Cardiac septum (tissue), 1 donor: ENCODE measurements at regions not wholly inside any gene's neighbourhood (a gene's known extent, or its start where the extent isn't known, plus 50 kb on each side); places are given as distances from the start of the nearest gene placed in this dataset.
"Not testable (repeated sequence)": the region's sequence is repeated elsewhere in the genome, so short reads cannot be mapped to it uniquely, and the experiment has no call there.

ENCODE experiments used
- DNase-seq: peaks from one replicate; pipeline ENCODE4 v3.0.0-alpha.2; 2020; ENCODE audit warnings: low spot score
- intact Hi-C: fragments of 100-400 bp; cut with DNase I; formaldehyde crosslinking; loops from one replicate; pipeline ENCODE4 v1.14.0; 2022
- donor health status: DM: no; HTN: no; CAD: no.

GRCh38 chr5:1642621-1643061, 118.9 kb upstream of the LPCAT1 start:
- intact Hi-C loops = loop anchor here (10.0 kb wide), 2 partner anchors 258 to 298 kb away; partner anchors contain the start of gene CLPTM1L
- peak; percentile 58 for DNase-seq

DNA sequence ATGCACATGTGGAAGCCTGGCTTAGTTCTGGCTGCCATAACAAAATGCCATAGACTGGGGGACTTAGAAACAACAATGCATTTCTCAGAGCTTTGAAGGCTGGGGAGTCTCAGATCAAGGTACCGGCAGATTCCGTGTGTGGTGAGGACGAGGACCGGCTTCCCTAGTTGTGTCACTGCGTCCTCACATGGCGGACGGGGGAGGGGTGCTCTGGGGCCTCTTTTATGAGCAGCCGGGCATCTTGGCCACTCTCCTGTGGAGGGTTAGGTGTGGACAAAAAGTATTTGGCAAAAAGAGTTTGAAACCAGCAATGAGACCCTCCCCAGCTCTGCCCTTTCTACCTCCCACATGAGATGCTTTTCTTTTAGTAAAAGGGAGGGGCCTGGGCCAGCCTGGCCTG, 118.5 kb upstream of the LPCAT1 start:
- DNase-seq = no peak
- intact Hi-C loops = loop anchor here (10.0 kb wide), 2 partner anchors 257 to 297 kb away; partner anchors contain the start of gene CLPTM1L

GRCh38 chr5:1641560-1642166, 117.9 kb upstream of the LPCAT1 start:
- intact Hi-C loops = loop anchor here (10.0 kb wide), 2 partner anchors 257 to 297 kb away; partner anchors contain the start of gene CLPTM1L
- peak; percentile 78 for DNase-seq

GRCh38 chr5:1641041-1641440, 117.3 kb upstream of the LPCAT1 start:
- intact Hi-C loops = loop anchor here (10.0 kb wide), 2 partner anchors 256 to 296 kb away; partner anchors contain the start of gene CLPTM1L
- DNase-seq = peak; percentile 64

GRCh38 chr5:1640421-1640881, 116.7 kb upstream of the LPCAT1 start:
- intact Hi-C loops = loop anchor here (10.0 kb wide), 2 partner anchors 256 to 296 kb away; partner anchors contain the start of gene CLPTM1L
- peak; percentile 63 for DNase-seq

GRCh38 chr5:1639757-1640156, 116.0 kb upstream of the LPCAT1 start:
- no peak for DNase-seq
- intact Hi-C loops = loop anchor here (10.0 kb wide), 2 partner anchors 255 to 295 kb away; partner anchors contain the start of gene CLPTM1L

GRCh38 chr5:1638658-1639400, 115.1 kb upstream of the LPCAT1 start:
- intact Hi-C loops = no loop called here
- no peak for DNase-seq

GRCh38 chr5:1637639-1638481, 114.1 kb upstream of the LPCAT1 start:
- intact Hi-C loops = no loop called here
- peak; percentile 62 for DNase-seq

- intact Hi-C loops = no loop called here
- DNase-seq = peak; percentile 66
These were observed 113.3 kb upstream of the LPCAT1 start for GRCh38 chr5:1636981-1637638.

DNA sequence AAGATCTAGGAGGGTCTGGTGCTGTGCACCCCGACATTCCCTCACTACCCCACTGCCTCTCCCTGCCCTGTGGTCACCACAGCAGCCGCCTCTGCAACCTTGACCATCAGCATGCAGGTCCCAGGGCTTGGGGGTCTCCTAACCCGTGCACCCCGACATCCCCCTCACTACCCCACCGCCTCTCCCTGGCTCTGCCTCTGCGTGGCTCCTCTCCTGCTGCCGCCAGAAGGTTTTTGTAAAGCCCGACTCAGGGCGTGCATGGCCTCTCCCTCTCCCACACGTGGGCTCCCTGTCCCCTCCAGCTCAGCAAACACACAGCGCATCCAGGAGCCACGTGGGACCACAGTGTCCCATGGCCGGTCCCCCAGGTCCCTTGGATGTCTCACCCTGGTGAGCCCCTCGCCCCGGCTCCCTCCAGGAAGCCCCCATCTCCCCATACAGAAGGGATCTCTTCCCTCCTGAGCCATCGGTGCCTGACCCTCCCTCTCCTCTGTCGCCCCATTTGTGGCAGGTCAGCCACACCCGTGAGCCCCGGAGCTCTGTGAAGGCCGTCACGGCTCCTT, 112.5 kb upstream of the LPCAT1 start:
- DNase-seq = peak; percentile 63
- intact Hi-C loops = not testable (repeated sequence)

GRCh38 chr5:1635477-1635876, 111.7 kb upstream of the LPCAT1 start:
- intact Hi-C loops, DNase-seq: not testable (repeated sequence)

DNA sequence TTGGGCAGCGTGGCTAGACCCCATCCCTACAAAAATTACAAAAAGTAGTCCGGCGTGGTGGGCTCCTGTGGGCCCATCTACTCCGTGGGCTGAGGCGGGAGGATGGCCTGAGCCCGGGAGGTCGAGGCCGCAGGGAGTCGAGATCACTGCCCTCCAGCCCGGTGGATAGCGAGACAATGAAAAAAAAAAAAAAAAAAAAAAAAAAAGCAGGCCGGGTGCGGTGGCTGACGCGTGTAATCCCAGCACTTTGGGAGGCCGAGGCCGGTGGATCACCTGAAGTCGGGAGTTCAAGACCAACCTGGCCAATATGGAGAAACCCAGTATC, 110.5 kb upstream of the LPCAT1 start:
- DNase-seq = no peak
- intact Hi-C loops = no loop called here

DNA sequence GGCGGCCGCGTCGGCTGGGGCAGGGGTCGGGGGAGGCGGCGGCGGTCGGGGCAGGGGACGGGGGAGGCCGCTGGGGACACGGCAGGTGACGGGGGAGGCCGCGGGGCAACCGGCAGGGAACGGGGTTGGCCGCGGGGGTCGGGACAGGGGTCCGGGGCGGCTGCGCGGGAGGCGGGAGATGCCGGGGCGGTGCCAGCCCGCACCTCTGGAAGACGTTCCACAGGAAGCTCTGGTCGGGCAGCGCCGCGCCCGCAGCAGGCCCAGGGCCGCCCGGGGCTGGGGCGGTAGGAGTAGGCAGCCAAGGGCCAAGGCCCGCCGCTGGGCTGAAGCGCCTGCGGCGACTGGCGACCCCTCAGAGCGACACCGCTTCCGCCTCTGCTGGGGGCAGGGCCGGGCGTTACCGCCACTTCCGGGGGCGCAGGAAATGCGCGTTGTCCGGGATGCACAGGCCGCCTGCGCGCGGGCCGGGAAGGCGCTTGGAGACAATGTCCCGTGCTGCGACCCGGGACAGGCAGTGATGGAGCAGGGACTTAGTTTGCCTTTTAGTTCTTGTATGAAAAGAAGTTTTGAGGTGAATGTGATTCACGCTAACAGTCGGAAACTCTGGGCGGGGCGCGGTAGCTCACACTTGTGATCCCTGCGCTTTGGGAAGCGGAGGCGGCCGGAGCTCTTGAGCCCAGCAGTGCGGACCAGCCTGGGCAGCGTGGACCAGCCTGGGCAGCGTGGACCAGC, 110.0 kb upstream of the LPCAT1 start:
- intact Hi-C loops = no loop called here
- DNase-seq = peak; percentile 93

DNA sequence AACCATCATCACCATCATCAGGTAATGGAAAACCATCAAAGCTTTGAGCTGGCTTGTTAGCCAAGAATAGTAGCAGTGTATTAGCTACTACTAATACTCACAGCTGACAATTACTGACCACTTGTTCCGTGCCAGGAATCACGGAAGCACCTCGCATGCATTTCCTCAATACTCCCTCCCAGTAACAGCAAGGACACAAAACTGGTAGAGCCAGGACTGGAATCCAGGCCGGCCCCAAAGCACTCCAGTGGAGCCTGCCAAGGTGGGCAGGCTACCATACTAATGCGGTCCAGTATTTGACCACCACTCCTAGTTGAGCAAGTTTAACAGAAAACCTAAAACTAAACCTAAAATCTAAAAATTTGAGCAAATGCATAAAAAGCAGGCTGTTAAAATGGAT, 107.2 kb upstream of the LPCAT1 start:
- DNase-seq = not testable (repeated sequence)

GRCh38 chr5:1626397-1626796, 102.6 kb upstream of the LPCAT1 start:
- DNase-seq, intact Hi-C loops: not testable (repeated sequence)

More for the DNA sequence above, 107.2 kb upstream of the LPCAT1 start:
- intact Hi-C loops = not testable (repeated sequence)

GRCh38 chr5:1619531-1619930, 95.8 kb upstream of the LPCAT1 start:
- intact Hi-C loops, DNase-seq: not testable (repeated sequence)

DNA sequence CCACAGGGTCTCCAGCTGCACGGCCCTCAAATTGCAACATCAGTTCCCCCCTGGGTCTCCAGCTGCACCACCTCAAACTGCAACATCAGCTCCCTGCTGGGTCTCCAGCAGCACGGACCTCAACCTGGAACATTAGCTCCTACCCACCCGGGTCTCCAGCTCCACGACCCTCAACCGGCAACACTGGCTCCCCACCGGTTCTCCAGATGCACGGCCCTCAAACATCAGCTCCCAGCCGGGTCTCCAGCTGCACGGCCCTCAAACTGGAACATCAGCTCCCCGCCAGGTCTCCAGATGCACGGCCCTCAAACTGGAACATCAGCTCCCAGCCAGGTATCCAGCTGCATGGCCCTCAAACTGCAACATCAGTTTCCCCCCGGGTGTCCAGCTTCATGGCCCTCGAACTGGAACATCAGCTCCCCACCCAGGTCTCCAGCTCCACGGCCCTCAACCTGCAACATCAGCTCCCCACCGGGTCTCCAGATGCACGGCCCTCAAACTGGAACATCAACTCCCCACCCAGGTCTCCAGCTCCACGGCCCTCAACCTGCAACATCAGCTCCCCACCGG, 94.6 kb upstream of the LPCAT1 start:
- DNase-seq = not testable (repeated sequence)

GRCh38 chr5:1617236-1617755, 93.5 kb upstream of the LPCAT1 start:
- intact Hi-C loops, DNase-seq: not testable (repeated sequence)

More for the DNA sequence above, 94.6 kb upstream of the LPCAT1 start:
- intact Hi-C loops = not testable (repeated sequence)
